DMS79 treated with DMSO at 0.1 percent for 48 hours (cell line): ENCODE measurements at regions not wholly inside any gene's neighbourhood (a gene's known extent, or its start where the extent isn't known, plus 50 kb on each side); places are given as distances from the start of the nearest gene placed in this dataset.
"Not testable (repeated sequence)": the region's sequence is repeated elsewhere in the genome, so short reads cannot be mapped to it uniquely, and the experiment has no call there.

Source experiments
- DNase-seq: peaks from one replicate; lab custom pipeline; 2025; lab: John Stamatoyannopoulos, UW

GRCh38 chr16:59410451-59410850 is 676.3 kb upstream of the GOT2 start:
- no peak for DNase-seq

GRCh38 chr16:59405802-59406201 is 671.7 kb upstream of the GOT2 start:
- DNase-seq = no peak

- no peak for DNase-seq
Observed at GRCh38 chr16:59404509-59404908, 670.4 kb upstream of the GOT2 start.

- no peak for DNase-seq
Observed at GRCh38 chr16:59400830-59401229, 666.7 kb upstream of the GOT2 start.

GRCh38 chr16:59397638-59398037 is 663.5 kb upstream of the GOT2 start:
- no peak for DNase-seq

- no peak for DNase-seq
Observed at GRCh38 chr16:59394526-59394925, 660.4 kb upstream of the GOT2 start.

- DNase-seq = no peak
Observed at GRCh38 chr16:59392911-59393310, 658.8 kb upstream of the GOT2 start.

GRCh38 chr16:59391617-59392364 is 657.7 kb upstream of the GOT2 start:
- DNase-seq = no peak

GRCh38 chr16:59385959-59386358 is 651.8 kb upstream of the GOT2 start:
- DNase-seq = no peak

GRCh38 chr16:59385491-59385890 is 651.4 kb upstream of the GOT2 start:
- DNase-seq = no peak

GRCh38 chr16:59373632-59374031 is 639.5 kb upstream of the GOT2 start:
- no peak for DNase-seq

GRCh38 chr16:59370717-59371116 is 636.6 kb upstream of the GOT2 start:
- no peak for DNase-seq

GRCh38 chr16:59369523-59369922 is 635.4 kb upstream of the GOT2 start:
- DNase-seq = no peak

GRCh38 chr16:59368586-59368985 is 634.5 kb upstream of the GOT2 start:
- DNase-seq = no peak

GRCh38 chr16:59356709-59357108 is 622.6 kb upstream of the GOT2 start:
- no peak for DNase-seq

GRCh38 chr16:59356144-59356543 is 622.0 kb upstream of the GOT2 start:
- no peak for DNase-seq

GRCh38 chr16:59355704-59356103 is 621.6 kb upstream of the GOT2 start:
- DNase-seq = no peak

GRCh38 chr16:59351305-59351903 is 617.3 kb upstream of the GOT2 start:
- no peak for DNase-seq

GRCh38 chr16:59350670-59351069 is 616.6 kb upstream of the GOT2 start:
- DNase-seq = no peak

- DNase-seq = no peak
Observed at GRCh38 chr16:59342669-59343068, 608.6 kb upstream of the GOT2 start.

- no peak for DNase-seq
Observed at GRCh38 chr16:59341368-59341767, 607.3 kb upstream of the GOT2 start.

GRCh38 chr16:59339871-59340270 is 605.8 kb upstream of the GOT2 start:
- no peak for DNase-seq

- DNase-seq = no peak
Observed at GRCh38 chr16:59336136-59336695, 602.1 kb upstream of the GOT2 start.

- not testable (repeated sequence) for DNase-seq
Observed at GRCh38 chr16:59331708-59332107, 597.6 kb upstream of the GOT2 start.
